Endothelial cell of umbilical vein (primary cell): ENCODE measurements at regions not wholly inside any gene's neighbourhood (a gene's known extent, or its start where the extent isn't known, plus 50 kb on each side); places are given as distances from the start of the nearest gene placed in this dataset.

ENCODE experiments used
- BruUV-seq: library from RNA; stranded (reverse); fragments of 400-500 nt; replicated peaks from 2 replicates; lab custom pipeline; 2021; lab: Mats Ljungman, UMichigan
- CTCF ChIA-PET: fragments of 300-600, 350-600 bp; sonication (Branson Sonifier 250); formaldehyde crosslinking; loops from one replicate; lab custom pipeline; 2021; ENCODE audit warnings: antibody characterized with exemption, inconsistent platforms; lab: Charles Lee
- POLR2A ChIA-PET: fragments of 300-600, 350-600 bp; sonication (Branson Sonifier 250); formaldehyde crosslinking; loops from one replicate; lab custom pipeline; 2021; ENCODE audit warnings: antibody characterized with exemption, inconsistent platforms; lab: Charles Lee
- DNase-seq: peaks from one replicate; pipeline ENCODE4 v3.0.0-alpha.2; 2011; ENCODE audit warnings: low read depth, low spot score
- FAIRE-seq: peaks from 2 replicates; lab custom pipeline; 2011; peaks lifted over from hg19 to GRCh38; lab: Jason Lieb, UNC
- H2AFZ ChIP-seq: 2 replicates; pipeline ENCODE4 v1.6.0; 2012; ENCODE audit warnings: low read depth, low read length, control low read depth, inconsistent platforms
- H3K27ac ChIP-seq: 2 replicates; pipeline ENCODE4 v1.5.1; 2011; ENCODE audit warnings: low read depth, mild to moderate bottlenecking, control low read depth, low read length, moderate library complexity; ENCODE audit not compliant: insufficient read depth
- H3K27me3 ChIP-seq, 2 experiments: 2 replicates each; pipeline versions ENCODE4 v1.6.0 to v1.6.1; 2011; ENCODE audit warnings: low read length in 2 of 2, mixed read lengths in 1 of 2; ENCODE audit not compliant: control insufficient read depth in 2 of 2, insufficient read depth in 2 of 2
- H3K36me3 ChIP-seq, 2 experiments: 2 replicates in 1 of 2; 3 replicates in 1 of 2; pipeline ENCODE4 v1.5.1; 2011; ENCODE audit warnings: low read length in 2 of 2, mild to moderate bottlenecking in 1 of 2, moderate library complexity in 1 of 2; ENCODE audit not compliant: control insufficient read depth in 2 of 2, insufficient read depth in 2 of 2; ENCODE audit errors: extremely low read depth in 1 of 2
- H3K4me1 ChIP-seq: 3 replicates; pipeline ENCODE4 v1.5.1; 2011; ENCODE audit warnings: mild to moderate bottlenecking, low read length; ENCODE audit not compliant: control insufficient read depth, insufficient read depth; ENCODE audit errors: extremely low read depth
- H3K4me2 ChIP-seq: 2 replicates; pipeline ENCODE4 v1.6.1; 2011; ENCODE audit warnings: low read length, control low read depth, mixed read lengths; ENCODE audit not compliant: insufficient read depth
- H3K4me3 ChIP-seq, 3 experiments: fragments of 200-600 bp in 1 of 3; sonication (generic), shearing (Covaris generic) in 1 of 3; replicated peaks in 1 of 3; 2 replicates each; pipeline ENCODE4 v1.5.1; 2011 to 2016; ENCODE audit warnings: control low read depth in 3 of 3, low read length in 3 of 3, mild to moderate bottlenecking in 2 of 3, inconsistent platforms in 1 of 3, low read depth in 1 of 3, moderate library complexity in 1 of 3; ENCODE audit not compliant: insufficient read depth in 1 of 3
- H3K79me2 ChIP-seq: 2 replicates; pipeline ENCODE4 v1.6.0; 2012; ENCODE audit warnings: low read length, inconsistent platforms; ENCODE audit not compliant: control insufficient read depth, insufficient read depth
- H3K9ac ChIP-seq: replicated peaks from 2 replicates; pipeline ENCODE3; 2011; ENCODE audit warnings: low read length, control low read depth; ENCODE audit not compliant: insufficient read depth; ENCODE audit errors: extremely low read depth
- H3K9me1 ChIP-seq: replicated peaks from 3 replicates; pipeline ENCODE4 v1.6.0; 2011; ENCODE audit warnings: mild to moderate bottlenecking, low read length; ENCODE audit not compliant: control insufficient read depth, insufficient read depth; ENCODE audit errors: extremely low read depth
- H3K9me3 ChIP-seq: replicated peaks from 2 replicates; pipeline ENCODE4 v1.5.1; 2012; ENCODE audit warnings: low read length, inconsistent platforms; ENCODE audit not compliant: control insufficient read depth, insufficient read depth
- H4K20me1 ChIP-seq: replicated peaks from 2 replicates; pipeline ENCODE3; 2011; ENCODE audit warnings: mild to moderate bottlenecking, low read length; ENCODE audit not compliant: control insufficient read depth, insufficient read depth; ENCODE audit errors: extremely low read depth
- EZH2 ChIP-seq: IDR thresholded peaks from 2 replicates; pipeline ENCODE4 v1.6.1; 2012; ENCODE audit warnings: borderline replicate concordance, low read depth, mild to moderate bottlenecking, moderate library complexity, low read length, inconsistent platforms; ENCODE audit not compliant: severe bottlenecking
- FOS ChIP-seq: IDR thresholded peaks from 2 replicates; pipeline ENCODE4 v1.6.1; 2011; ENCODE audit warnings: mild to moderate bottlenecking, low read length, moderate library complexity, borderline replicate concordance; ENCODE audit not compliant: insufficient read depth
- GATA2 ChIP-seq: IDR thresholded peaks from 2 replicates; pipeline ENCODE4 v1.7.0; 2011; ENCODE audit warnings: low read depth, mild to moderate bottlenecking, moderate library complexity, mixed read lengths, low read length; ENCODE audit not compliant: insufficient read length, insufficient read depth
- JUN ChIP-seq: IDR thresholded peaks from 2 replicates; pipeline ENCODE4 v1.6.1; 2011; ENCODE audit warnings: borderline replicate concordance, low read depth; ENCODE audit not compliant: insufficient read length, insufficient read depth
- MAX ChIP-seq: IDR thresholded peaks from 2 replicates; pipeline ENCODE4 v1.6.1; 2011; ENCODE audit not compliant: insufficient read depth, insufficient read length
- MYC ChIP-seq: IDR thresholded peaks from one replicate; pipeline ENCODE4 v1.6.1; 2011; ENCODE audit warnings: mild to moderate bottlenecking, low read depth, low read length
- POLR2A ChIP-seq: IDR thresholded peaks from 2 replicates; pipeline ENCODE4 v1.6.1; 2012; ENCODE audit warnings: low read depth, mild to moderate bottlenecking, control low read depth, low read length
- POLR2AphosphoS5 ChIP-seq: IDR thresholded peaks from 2 replicates; pipeline ENCODE4 v1.6.1; 2012; ENCODE audit warnings: low read depth, mild to moderate bottlenecking, control low read depth, low read length, moderate library complexity; ENCODE audit not compliant: insufficient read depth
- dilution Hi-C: fragments of 300-500 bp; cut with MboI; formaldehyde crosslinking; loops from one replicate; pipeline ENCODE4 v1.15.0; 2019; ENCODE audit warnings: low sequenced_read_pairs; ENCODE audit not compliant: extremely low pct_ligation_motif_present
- intact Hi-C: fragments of 100-400 bp; cut with micrococcal nuclease; formaldehyde crosslinking; loops from one replicate; pipeline ENCODE4 v1.10.0; 2022
- TF ChIP-seq, protein P1 (sequence below), 2 donors: IDR thresholded peaks; 1 replicate in 1 of 2; 2 replicates in 1 of 2; pipeline ENCODE4 v1.5.1; 2011; ENCODE audit warnings: low read length in 2 of 2, mild to moderate bottlenecking in 2 of 2, moderate library complexity in 2 of 2, control low read depth in 1 of 2, inconsistent platforms in 1 of 2, low read depth in 1 of 2; ENCODE audit not compliant: insufficient read depth in 1 of 2; ENCODE audit errors: extremely low read depth in 1 of 2

GRCh38 chr3:3745693-3746092, 53.5 kb upstream of the LRRN1 start:
- Histone ChIP-seq H3K27me3 (no peaks in the 10 kb centered on the region), H3K9ac (no peak overlapping the region), H3K4me2 (no peak overlapping the region), H3K27ac (no peak overlapping the region), H2AFZ (no peak overlapping the region), H3K79me2 (no peaks in the 10 kb centered on the region), H3K4me3 (no peak overlapping the region), H4K20me1 (no peaks in the 10 kb centered on the region), H3K9me1 (no peaks in the 10 kb centered on the region), H3K9me3 (peaks cover 13% of the 10 kb centered on the region), H3K36me3 (no peaks in the 10 kb centered on the region), H3K4me1 (no peaks in the 10 kb centered on the region)
- BruUV-seq: no TSS peak
- no peak for FAIRE-seq
- ChIA-PET POLR2A (no interaction called here), CTCF (no interaction called here)
- no peak for DNase-seq
- intact Hi-C loops: no loop called here
- TF ChIP-seq POLR2AphosphoS5 (no peak), FOS (no peak), MYC (no peak), EZH2 (no peak), GATA2 (no peak), MAX (no peak), POLR2A (no peak), JUN (no peak)
- TF ChIP-seq, protein P1, sequence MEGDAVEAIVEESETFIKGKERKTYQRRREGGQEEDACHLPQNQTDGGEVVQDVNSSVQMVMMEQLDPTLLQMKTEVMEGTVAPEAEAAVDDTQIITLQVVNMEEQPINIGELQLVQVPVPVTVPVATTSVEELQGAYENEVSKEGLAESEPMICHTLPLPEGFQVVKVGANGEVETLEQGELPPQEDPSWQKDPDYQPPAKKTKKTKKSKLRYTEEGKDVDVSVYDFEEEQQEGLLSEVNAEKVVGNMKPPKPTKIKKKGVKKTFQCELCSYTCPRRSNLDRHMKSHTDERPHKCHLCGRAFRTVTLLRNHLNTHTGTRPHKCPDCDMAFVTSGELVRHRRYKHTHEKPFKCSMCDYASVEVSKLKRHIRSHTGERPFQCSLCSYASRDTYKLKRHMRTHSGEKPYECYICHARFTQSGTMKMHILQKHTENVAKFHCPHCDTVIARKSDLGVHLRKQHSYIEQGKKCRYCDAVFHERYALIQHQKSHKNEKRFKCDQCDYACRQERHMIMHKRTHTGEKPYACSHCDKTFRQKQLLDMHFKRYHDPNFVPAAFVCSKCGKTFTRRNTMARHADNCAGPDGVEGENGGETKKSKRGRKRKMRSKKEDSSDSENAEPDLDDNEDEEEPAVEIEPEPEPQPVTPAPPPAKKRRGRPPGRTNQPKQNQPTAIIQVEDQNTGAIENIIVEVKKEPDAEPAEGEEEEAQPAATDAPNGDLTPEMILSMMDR (IDR thresholded peaks at IDR 0.05; ENCODE audit: extremely low read depth in 1 of 2, insufficient read depth in 1 of 2, low read depth in 1 of 2, low read length in 2 of 2): no peak
- dilution Hi-C loops: no loop called here
